Stomach (tissue), 4 donors: ENCODE measurements at regions not wholly inside any gene's neighbourhood (a gene's known extent, or its start where the extent isn't known, plus 50 kb on each side); places are given as distances from the start of the nearest gene placed in this dataset.
A peak's percentile ranks its signal among the peaks of the same experiment; 100 is the strongest.

Experiments
- EP300 ChIP-seq: sonication (generic); formaldehyde crosslinking; IDR thresholded peaks from one replicate; pipeline ENCODE4 v1.6.1; 2017; ENCODE audit warnings: antibody characterized with exemption
- POLR2A ChIP-seq, 4 donors: fragments of 450-650 bp; IDR thresholded peaks; one replicate each; pipeline ENCODE4 v1.6.1; 2016; ENCODE audit warnings: antibody characterized with exemption in 4 of 4, control low read depth in 2 of 4, mild to moderate bottlenecking in 1 of 4, moderate library complexity in 1 of 4
- POLR2AphosphoS5 ChIP-seq, 3 donors: sonication (generic); formaldehyde crosslinking; IDR thresholded peaks; one replicate each; pipeline ENCODE4 v1.6.1; 2016; ENCODE audit warnings: antibody characterized with exemption in 3 of 3
- TF ChIP-seq, protein P1 (sequence below), 7 experiments: fragments of 450-650 bp in 4 of 7; fragments of 200-600 bp in 3 of 7; sonication (generic) in 3 of 7; IDR thresholded peaks; one replicate each; pipeline ENCODE4 v1.5.1; 2016 to 2019; ENCODE audit warnings: antibody characterized with exemption in 7 of 7, control low read depth in 2 of 7, mild to moderate bottlenecking in 1 of 7

DNA sequence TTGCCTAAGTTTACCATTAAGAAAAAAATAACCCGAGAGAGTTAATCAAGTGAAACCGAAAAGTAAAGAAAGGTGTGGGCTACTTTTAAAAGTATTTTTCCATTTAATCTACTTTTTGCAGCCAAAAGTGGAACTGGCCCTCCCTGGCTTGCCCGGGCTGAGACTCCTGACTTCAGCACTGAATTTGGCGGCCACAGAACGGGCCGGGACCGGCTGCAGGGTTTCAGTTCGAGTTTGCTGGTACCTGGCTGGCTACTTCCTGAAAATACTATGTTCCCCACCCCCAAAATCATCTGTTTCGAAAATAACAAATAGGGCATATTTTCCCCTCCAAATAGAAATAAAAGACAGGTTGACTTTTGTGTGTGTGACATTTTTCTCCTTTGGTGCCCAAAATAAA is 173.4 kb upstream of the EXOC2 start:
- TF ChIP-seq POLR2A (IDR thresholded peaks at IDR 0.05) (no peak), POLR2AphosphoS5 (IDR thresholded peaks at IDR 0.05) (peak in 1 of 3 donors; percentile 2), EP300 (no peak)
- TF ChIP-seq, protein P1, sequence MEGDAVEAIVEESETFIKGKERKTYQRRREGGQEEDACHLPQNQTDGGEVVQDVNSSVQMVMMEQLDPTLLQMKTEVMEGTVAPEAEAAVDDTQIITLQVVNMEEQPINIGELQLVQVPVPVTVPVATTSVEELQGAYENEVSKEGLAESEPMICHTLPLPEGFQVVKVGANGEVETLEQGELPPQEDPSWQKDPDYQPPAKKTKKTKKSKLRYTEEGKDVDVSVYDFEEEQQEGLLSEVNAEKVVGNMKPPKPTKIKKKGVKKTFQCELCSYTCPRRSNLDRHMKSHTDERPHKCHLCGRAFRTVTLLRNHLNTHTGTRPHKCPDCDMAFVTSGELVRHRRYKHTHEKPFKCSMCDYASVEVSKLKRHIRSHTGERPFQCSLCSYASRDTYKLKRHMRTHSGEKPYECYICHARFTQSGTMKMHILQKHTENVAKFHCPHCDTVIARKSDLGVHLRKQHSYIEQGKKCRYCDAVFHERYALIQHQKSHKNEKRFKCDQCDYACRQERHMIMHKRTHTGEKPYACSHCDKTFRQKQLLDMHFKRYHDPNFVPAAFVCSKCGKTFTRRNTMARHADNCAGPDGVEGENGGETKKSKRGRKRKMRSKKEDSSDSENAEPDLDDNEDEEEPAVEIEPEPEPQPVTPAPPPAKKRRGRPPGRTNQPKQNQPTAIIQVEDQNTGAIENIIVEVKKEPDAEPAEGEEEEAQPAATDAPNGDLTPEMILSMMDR (IDR thresholded peaks at IDR 0.05), result no peak
